GM21619 (cell line): ENCODE measurements at regions not wholly inside any gene's neighbourhood (a gene's known extent, or its start where the extent isn't known, plus 50 kb on each side); places are given as distances from the start of the nearest gene placed in this dataset.
"Not testable (repeated sequence)": the region's sequence is repeated elsewhere in the genome, so short reads cannot be mapped to it uniquely, and the experiment has no call there.

ENCODE experiments used
- ATAC-seq: cut with Tn5 transposase; IDR thresholded peaks from one replicate; pipeline ENCODE4 v1.9.1; 2021; ENCODE audit not compliant: unreplicated experiment

DNA sequence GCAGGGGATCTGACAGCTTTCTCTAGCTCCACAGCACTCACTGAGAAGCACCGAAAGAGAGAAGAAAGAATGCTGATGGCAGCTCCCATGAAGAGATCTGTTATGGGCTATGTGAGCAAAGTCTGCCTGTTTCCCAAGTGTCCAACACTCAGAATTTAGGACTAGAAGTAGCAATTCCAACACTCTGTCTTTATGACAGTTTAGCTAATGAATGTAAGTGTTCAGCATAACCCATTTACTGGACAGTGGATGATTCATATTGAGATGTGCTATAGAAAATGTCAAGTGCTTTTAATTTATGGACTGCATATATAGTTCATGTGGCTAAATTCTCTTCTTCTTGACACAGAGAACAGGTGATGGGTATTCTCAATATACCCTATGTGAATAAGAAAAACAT, 683.1 kb upstream of the ZNF608 start:
- ATAC-seq = no peak

DNA sequence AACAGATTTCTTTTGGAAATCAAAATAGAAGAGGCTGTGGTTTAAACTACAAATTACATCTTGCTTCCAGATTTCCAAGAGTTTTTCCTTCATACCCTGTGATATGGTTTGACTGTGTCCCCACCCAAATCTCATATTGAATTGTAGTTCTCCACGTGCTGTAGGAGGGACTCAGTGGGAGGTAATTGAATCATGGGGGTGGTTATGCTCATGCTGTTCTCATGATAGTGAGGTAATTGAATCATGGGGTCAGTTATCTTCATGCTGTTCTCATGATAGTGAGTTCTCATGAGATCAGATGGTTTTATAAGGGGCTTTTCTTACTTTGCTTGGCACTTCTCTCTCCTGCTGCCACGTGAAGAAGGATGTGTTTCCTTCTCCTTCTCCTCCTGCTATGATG, 687.0 kb upstream of the ZNF608 start:
- ATAC-seq = no peak

DNA sequence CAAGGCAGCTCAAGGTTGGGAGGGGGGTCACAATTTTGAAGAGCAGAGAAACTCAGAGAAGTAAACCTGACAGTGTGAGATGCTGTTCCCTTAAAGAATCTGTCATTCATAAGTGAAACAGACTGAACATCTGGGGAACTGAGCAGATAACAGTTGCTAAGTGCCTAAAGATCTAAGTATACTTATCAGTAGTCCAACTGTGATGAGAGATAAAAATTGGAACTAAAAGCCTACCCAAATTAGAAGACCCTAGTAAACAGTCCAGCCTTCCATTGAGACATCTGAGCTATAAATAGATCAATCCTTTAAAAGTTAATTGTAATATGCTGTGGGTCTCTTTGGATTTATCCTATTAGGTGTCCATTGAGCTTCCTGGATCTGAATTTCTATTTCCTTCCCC, 692.8 kb upstream of the ZNF608 start:
- ATAC-seq = no peak

DNA sequence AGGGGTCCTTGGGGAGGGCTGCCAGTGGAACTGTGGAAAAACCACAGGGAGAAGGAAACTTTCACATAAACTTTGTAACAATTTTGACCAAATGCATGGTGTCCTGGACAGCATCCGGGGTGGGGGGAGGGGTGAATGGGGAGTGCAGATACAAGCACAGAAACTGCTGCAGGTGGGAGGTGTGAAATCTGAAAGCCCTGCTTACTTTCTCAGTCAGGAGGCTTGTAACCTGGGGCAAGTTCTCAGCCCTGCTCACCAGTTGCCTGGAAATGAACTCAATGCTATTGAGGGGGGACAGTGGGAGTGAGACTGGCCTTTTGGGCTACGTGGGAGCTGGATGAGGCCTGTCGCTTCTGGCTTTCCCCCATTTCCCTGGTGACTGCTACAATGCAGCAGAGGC, 694.5 kb upstream of the ZNF608 start:
- no peak for ATAC-seq

DNA sequence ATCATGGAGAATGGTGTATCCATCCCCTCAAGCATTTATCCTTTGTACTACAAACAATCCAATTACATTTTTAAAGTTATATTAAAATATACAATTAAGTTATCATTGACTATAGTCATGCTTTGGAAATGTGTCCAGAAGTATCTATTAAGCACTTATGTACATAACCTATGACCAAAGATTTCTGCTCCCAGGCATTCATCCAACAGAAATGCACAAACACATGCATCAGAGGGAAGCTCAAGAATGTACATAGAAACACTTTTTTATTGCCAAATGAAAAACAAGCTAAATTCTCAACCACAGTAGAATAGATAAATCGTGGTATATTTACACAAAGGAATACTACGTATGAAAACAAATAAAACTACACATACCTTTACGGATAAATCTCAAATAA, 700.5 kb upstream of the ZNF608 start:
- ATAC-seq = no peak

GRCh38 chr5:125450771-125451170, 704.3 kb upstream of the ZNF608 start:
- no peak for ATAC-seq

- ATAC-seq = no peak
These were observed 705.2 kb upstream of the ZNF608 start for GRCh38 chr5:125451622-125452021.

DNA sequence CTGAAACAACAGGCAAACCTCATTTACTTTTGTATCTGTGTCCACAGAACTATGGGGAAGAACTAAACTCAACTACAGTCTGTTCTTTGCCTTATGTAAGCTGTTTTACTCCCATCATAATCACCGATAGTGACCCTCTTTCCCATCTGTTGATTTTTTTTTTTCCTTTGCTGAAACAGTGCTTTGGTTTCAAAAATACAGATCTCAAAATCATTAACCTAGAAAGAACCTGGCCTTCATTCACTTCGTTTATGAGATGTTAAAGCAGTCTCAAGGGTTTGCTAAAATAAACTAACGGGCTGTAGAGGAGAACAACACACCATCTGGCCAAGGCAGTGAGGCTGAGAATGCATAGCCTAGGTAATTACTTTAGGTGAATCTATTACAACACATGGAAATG, 706.6 kb upstream of the ZNF608 start:
- ATAC-seq = no peak

GRCh38 chr5:125455041-125455440, 708.6 kb upstream of the ZNF608 start:
- no peak for ATAC-seq

GRCh38 chr5:125456005-125456404, 709.6 kb upstream of the ZNF608 start:
- not testable (repeated sequence) for ATAC-seq

- no peak for ATAC-seq
These were observed 711.2 kb upstream of the ZNF608 start for GRCh38 chr5:125457617-125458016.

DNA sequence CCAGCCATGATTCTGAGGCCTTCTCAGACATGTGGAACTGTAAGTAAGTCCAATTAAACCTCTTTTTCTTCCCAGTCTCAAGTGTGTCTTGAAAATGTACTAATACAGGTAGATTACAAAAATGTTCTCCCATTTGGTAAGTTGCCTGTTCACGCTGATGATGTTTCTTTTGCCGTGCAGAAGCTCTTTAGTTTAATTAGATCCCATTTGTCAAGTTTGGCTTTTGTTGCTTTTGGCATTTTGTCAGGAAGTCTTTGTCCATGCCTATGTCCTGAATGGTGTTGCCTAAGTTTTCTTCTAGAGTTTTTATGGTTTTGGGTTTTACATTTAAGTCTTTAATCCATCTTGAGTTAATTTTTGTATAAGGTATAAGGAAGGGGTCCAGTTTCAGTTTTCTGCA, 712.5 kb upstream of the ZNF608 start:
- ATAC-seq = not testable (repeated sequence)

- no peak for ATAC-seq
These were observed 715.2 kb upstream of the ZNF608 start for GRCh38 chr5:125461641-125462072.

GRCh38 chr5:125463466-125464092, 717.1 kb upstream of the ZNF608 start:
- ATAC-seq = no peak

DNA sequence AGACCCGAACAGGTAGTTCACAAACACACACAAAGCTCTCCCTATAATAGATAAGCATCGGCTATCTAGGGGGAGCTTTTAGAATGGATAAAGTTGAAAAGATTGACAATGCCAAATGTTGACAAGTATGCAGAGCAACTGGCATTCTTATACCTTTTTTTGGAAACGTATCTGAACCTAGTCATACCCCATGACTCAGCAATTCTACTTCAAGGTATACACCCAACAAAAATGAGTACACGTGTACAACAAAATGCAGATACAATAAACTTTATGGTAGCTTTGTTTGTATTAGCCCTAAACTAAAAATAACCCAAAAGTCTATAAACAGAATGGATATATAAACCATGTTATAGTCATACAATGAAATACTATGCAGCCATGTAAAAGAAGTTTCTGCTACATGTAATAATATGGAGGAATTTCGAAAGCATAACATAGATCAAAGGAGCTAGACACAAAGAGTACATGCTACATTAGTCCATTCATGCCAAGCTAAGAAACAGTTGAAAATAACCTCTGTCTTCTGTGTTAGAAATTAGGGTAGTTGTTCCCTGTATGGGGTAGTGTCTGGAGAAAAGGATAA, 718.5 kb upstream of the ZNF608 start:
- no peak for ATAC-seq

DNA sequence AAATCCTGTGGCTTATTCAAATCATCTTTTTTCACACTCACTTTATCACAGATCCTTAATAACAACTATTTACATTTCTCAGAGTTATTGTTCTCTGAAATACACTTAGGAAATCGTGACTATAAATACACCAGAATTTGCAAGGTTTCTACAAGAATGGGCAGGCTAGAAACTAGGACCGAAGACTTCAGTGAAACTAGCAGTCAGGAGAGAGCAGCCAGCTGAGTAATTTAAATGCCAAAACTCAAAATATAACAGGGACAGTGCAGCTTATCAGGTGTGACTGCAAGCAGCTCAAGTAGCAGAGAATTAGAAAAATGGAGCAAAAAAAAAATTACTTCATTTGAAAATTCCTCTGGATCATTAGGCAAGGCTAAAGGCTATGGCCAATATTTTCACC, 719.3 kb upstream of the ZNF608 start:
- ATAC-seq = no peak

GRCh38 chr5:125467222-125467621, 720.8 kb upstream of the ZNF608 start:
- ATAC-seq = no peak

GRCh38 chr5:125470280-125470902, 724.0 kb upstream of the ZNF608 start:
- ATAC-seq = no peak

- ATAC-seq = no peak
These were observed 730.6 kb upstream of the ZNF608 start for GRCh38 chr5:125476901-125477585.

DNA sequence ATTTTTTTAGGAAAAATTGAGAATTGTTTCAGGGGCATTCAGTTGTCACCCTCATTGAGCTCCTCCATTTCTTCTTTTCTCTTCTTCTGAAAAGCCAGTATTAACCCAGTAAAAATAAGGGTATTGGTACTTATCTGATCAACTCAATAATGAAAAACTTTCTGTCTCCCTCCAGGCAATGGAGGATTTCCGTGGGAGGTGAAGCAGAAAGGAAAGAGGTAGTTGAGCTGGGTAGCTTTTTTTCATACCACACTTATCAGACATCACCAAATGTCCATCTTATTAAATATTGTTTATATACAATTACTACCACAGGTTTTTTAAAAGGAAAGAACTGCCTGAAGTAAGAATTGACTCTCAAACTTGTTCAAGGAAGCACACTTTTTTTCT, 731.1 kb upstream of the ZNF608 start:
- no peak for ATAC-seq

DNA sequence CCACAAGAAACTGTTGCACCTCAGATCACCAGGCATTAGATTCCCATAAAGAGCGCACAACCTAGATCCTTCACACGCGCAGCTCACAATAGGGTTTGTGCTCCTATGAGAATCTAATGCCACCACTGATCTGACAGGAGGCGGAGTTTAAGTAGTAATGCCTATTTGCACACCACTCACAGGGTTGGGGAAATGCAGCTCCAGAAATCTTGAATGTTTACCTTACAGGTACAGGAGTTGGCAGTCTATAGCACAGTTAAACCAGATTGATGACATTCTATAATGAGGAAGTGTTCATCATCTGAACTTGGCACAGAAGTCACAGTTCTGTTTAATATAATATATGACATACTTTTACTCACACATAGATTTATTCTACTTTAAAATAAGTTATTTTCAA, 732.2 kb upstream of the ZNF608 start:
- ATAC-seq = no peak

DNA sequence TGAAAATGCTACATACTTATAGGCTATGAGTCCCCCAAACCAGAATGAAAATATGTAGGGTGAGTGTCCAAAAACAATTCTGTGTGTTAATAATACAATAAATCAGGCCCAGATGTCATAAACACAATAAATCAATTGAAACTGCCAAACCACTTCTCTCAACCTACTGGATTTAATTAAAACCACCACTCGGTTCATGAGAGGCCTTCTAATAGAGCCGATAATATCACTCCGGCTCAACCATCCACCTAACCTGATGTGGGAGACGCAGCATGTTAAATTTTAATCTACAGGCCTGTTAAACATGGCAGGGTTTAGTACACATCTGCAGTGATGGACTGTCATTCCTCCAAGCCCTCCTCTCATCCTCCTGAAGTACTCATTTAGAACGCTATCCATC, 734.5 kb upstream of the ZNF608 start:
- ATAC-seq = no peak
